ENCODE measurements at regions not wholly inside any gene's neighbourhood (a gene's known extent, or its start where the extent isn't known, plus 50 kb on each side); places are given as distances from the start of the nearest gene placed in this dataset.

DNA sequence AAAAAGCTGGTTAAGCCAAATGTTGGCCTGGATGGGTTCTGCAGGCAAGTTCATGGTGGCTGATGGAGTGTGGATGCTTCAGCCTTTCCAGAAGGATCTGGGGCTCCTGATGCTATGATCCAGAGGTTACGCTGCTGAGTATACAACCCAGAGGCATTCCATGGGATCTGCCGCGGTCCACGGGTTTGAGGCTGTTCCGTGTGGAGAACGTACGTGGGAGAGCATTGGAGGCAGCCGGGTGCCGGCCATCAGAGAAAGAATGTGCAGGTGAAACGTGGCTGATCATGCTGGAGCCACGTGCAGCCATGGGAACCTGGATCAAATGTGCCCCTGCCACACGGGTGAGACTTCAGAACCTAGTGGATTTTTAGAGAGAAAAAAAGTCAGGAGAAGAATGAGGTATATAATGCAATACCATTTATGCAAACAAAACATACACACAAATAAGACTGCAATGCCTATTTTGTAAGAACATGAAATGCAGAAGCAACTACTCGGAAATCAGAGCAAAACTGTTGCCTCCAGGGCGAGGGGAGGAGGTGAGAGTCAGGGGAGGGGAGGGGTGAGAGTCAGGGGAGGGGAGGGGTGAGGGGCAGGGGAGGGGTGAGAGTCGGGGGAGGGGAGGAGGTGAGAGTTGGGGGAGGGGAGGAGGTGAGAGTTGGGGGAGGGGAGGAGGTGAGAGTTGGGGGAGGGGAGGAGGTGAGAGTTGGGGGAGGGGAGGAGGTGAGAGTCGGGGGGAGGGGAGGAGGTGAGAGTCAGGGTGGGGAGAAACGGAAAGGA is 116.5 kb upstream of the C1orf174 start:
- intact Hi-C loops (cut with DNase I): no loop called here
- Histone ChIP-seq H3K36me3 (no peaks in the 10 kb centered on the region), H3K4me1 (no peaks in the 10 kb centered on the region), H3K27me3 (peaks cover 0 to 33% (median 0%) of the 10 kb centered on the region in 4 donors), H3K4me3 (no peak overlapping the region), H3K9me3 (no peaks in the 10 kb centered on the region), H3K27ac (replicated peaks in 1 of 4) (no peak overlapping the region)
- DNase-seq (ENCODE audit: extremely low spot score): no peak
- TF ChIP-seq POLR2AphosphoS5 (IDR thresholded peaks at IDR 0.05): no peak
- TF ChIP-seq, protein P1, sequence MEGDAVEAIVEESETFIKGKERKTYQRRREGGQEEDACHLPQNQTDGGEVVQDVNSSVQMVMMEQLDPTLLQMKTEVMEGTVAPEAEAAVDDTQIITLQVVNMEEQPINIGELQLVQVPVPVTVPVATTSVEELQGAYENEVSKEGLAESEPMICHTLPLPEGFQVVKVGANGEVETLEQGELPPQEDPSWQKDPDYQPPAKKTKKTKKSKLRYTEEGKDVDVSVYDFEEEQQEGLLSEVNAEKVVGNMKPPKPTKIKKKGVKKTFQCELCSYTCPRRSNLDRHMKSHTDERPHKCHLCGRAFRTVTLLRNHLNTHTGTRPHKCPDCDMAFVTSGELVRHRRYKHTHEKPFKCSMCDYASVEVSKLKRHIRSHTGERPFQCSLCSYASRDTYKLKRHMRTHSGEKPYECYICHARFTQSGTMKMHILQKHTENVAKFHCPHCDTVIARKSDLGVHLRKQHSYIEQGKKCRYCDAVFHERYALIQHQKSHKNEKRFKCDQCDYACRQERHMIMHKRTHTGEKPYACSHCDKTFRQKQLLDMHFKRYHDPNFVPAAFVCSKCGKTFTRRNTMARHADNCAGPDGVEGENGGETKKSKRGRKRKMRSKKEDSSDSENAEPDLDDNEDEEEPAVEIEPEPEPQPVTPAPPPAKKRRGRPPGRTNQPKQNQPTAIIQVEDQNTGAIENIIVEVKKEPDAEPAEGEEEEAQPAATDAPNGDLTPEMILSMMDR (IDR thresholded peaks at IDR 0.05): no peak
- no peak for TF ChIP-seq EP300 (IDR thresholded peaks at IDR 0.05)
- no peak for TF ChIP-seq POLR2A (IDR thresholded peaks at IDR 0.05; ENCODE audit: low read depth)
- 74% methylated on average over 16 of the region's 17 CpGs for WGBS

DNA sequence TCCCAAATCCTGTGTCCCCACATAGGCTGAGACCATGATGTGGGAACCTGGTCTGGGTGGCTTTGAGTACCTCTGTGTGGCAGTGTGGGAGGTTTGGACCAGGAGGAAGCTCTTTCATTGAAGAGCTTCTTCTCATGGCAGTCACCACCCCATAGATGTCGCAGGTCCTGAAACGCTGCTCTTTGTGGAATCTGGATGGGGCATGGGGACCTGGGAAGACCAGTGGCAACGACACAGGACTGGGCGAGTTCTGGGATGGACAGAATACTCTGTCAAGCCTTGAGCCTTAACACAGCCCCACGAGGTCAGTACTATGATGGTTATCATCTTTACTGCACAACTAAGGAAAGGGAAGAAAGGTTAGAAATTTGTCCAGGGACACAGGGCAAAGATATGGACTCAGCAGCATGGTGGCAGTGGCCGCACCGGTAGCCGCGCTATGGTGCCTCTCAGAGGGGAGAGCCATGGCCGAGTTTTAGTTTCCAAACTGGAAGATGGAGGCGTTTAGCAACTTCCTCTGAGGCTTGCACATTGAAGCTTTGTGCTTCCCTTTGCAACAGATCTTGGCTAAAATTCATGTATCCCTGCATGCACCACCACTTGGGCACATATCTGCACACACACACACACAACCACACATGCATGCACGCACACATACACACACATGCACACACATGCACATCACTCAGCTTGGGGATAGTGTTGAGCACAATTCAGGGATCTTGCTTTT is 117.7 kb upstream of the C1orf174 start:
- DNase-seq (ENCODE audit: extremely low spot score): peak; percentile 75
- TF ChIP-seq, protein P1 (IDR thresholded peaks at IDR 0.05): no peak
- TF ChIP-seq POLR2AphosphoS5 (IDR thresholded peaks at IDR 0.05) (no peak), POLR2A (IDR thresholded peaks at IDR 0.05; ENCODE audit: low read depth) (no peak), EP300 (IDR thresholded peaks at IDR 0.05) (no peak)
- Histone ChIP-seq H3K4me1 (no peaks in the 10 kb centered on the region), H3K9me3 (no peaks in the 10 kb centered on the region), H3K27ac (replicated peaks in 1 of 4) (no peak overlapping the region), H3K27me3 (peaks cover 0 to 36% (median 0%) of the 10 kb centered on the region in 4 donors), H3K4me3 (no peak overlapping the region), H3K36me3 (no peaks in the 10 kb centered on the region)
- 84% methylated on average over 12 of the region's 12 CpGs for WGBS
- intact Hi-C loops (cut with DNase I): no loop called here

DNA sequence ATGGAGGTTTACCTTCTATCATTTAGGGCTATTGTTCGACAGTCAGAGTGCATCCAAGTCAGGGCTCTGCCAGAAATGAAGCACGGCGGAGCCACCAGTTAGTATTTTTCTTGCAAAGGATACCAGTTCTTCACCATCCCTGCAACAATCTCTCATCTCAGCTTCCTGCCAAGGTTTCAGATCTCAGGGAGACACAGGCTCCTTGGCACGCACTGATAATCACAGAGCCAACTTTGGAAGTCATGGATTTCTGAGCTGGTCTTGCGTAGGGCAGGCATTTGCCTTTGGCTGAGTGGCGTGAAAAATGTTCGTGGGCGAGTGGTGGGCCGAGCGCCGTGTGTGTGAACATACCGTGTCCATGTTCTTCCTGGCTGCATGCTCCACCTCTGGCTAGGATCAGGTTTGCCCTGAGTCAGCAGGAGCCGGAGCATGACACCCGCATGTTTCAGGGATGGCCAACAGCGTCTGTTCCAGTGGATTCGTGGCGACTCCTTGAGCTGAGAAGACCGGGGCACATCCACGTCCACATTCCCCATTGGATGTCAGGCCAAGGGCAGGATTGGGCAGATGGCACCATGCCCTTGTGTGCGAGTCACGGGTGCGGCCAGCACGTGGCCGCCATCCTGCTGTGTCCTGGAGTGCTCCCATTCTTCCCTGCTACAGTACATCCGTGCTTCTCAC is 118.5 kb upstream of the C1orf174 start:
- peaks cover 0 to 40% (median 0%) of the 10 kb centered on the region in 4 donors for H3K27me3 ChIP-seq
- no peak for TF ChIP-seq POLR2AphosphoS5 (IDR thresholded peaks at IDR 0.05)
- TF ChIP-seq EP300 (IDR thresholded peaks at IDR 0.05): no peak
- TF ChIP-seq, protein P1 (IDR thresholded peaks at IDR 0.05): no peak
- no peak for TF ChIP-seq POLR2A (IDR thresholded peaks at IDR 0.05; ENCODE audit: low read depth)
- no peaks in the 10 kb centered on the region for H3K36me3 ChIP-seq
- no peaks in the 10 kb centered on the region for H3K9me3 ChIP-seq
- intact Hi-C loops (cut with DNase I): no loop called here
- WGBS: 88% methylated on average over 22 of the region's 25 CpGs
- no peak overlapping the region for H3K27ac ChIP-seq (replicated peaks in 1 of 4)
- peak; percentile 82 for DNase-seq (ENCODE audit: extremely low spot score)
- H3K4me1 ChIP-seq: no peaks in the 10 kb centered on the region
- no peak overlapping the region for H3K4me3 ChIP-seq

DNA sequence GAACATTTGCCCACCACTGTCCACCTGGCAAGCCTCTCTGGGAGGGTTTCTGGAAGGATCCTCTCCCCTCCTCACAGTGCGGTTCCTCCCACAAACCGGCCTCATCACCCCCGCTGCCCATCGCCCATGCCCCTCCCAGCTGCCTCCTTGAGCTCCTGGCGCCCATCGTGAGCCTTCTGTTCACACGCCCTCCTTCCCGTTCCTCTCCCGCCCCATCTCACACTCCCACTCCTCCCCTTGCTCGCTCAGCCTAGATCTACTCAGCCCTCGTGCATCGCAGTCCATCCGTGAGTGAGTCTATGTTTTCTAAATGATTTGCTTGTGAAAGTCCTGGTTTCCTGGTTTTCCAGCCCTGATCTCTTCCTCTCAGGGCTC is 119.1 kb upstream of the C1orf174 start:
- no peaks in the 10 kb centered on the region for H3K36me3 ChIP-seq
- intact Hi-C loops (cut with DNase I): no loop called here
- WGBS: 81% methylated on average over 13 of the region's 13 CpGs
- DNase-seq (ENCODE audit: extremely low spot score): peak; percentile 86
- peaks cover 0 to 40% (median 0%) of the 10 kb centered on the region in 4 donors for H3K27me3 ChIP-seq
- H3K4me1 ChIP-seq: no peaks in the 10 kb centered on the region
- TF ChIP-seq EP300 (IDR thresholded peaks at IDR 0.05) (no peak), POLR2A (IDR thresholded peaks at IDR 0.05; ENCODE audit: low read depth) (no peak), POLR2AphosphoS5 (IDR thresholded peaks at IDR 0.05) (no peak)
- TF ChIP-seq, protein P1 (IDR thresholded peaks at IDR 0.05): no peak
- no peak overlapping the region for H3K27ac ChIP-seq (replicated peaks in 1 of 4)
- H3K9me3 ChIP-seq: no peaks in the 10 kb centered on the region
- no peak overlapping the region for H3K4me3 ChIP-seq
